H1 (cell line): ENCODE measurements at regions not wholly inside any gene's neighbourhood (a gene's known extent, or its start where the extent isn't known, plus 50 kb on each side); places are given as distances from the start of the nearest gene placed in this dataset.

ENCODE experiments used
- CHD1 ChIP-seq: IDR thresholded peaks from 2 replicates; pipeline ENCODE4 v1.6.1; 2012; ENCODE audit warnings: low read depth, low read length, improper control_type of control experiment
- EZH2 ChIP-seq: fragments of 200-600 bp; sonication (generic); IDR thresholded peaks from 2 replicates; pipeline ENCODE4 v1.7.1; 2012; ENCODE audit warnings: low read depth, mild to moderate bottlenecking, moderate library complexity, low read length, inconsistent platforms; ENCODE audit not compliant: severe bottlenecking
- MAFK ChIP-seq: IDR thresholded peaks from 2 replicates; pipeline ENCODE4 v1.6.1; 2012; ENCODE audit warnings: low read depth, mild to moderate bottlenecking, improper control_type of control experiment, low read length
- POLR2A ChIP-seq, 2 experiments: IDR thresholded peaks; 1 replicate in 1 of 2; 2 replicates in 1 of 2; pipeline ENCODE4 v1.6.1; 2011; ENCODE audit warnings: low read depth in 2 of 2, low read length in 2 of 2, mild to moderate bottlenecking in 2 of 2; ENCODE audit errors: control extremely low read depth in 1 of 2
- RFX5 ChIP-seq: IDR thresholded peaks from 2 replicates; pipeline ENCODE4 v1.6.1; 2011; ENCODE audit warnings: low read depth, low read length, improper control_type of control experiment, borderline replicate concordance
- SP2 ChIP-seq: IDR thresholded peaks from 2 replicates; pipeline ENCODE4 v1.6.1; 2012; ENCODE audit warnings: mild to moderate bottlenecking, low read length, inconsistent platforms
- USF2 ChIP-seq: IDR thresholded peaks from 2 replicates; pipeline ENCODE4 v1.6.1; 2011; ENCODE audit warnings: low read length, improper control_type of control experiment
- TF ChIP-seq, protein P1 (sequence below), 3 experiments: IDR thresholded peaks; 1 replicate in 2 of 3; 2 replicates in 1 of 3; pipeline versions ENCODE4 v1.5.1 to v1.6.1; 2011; ENCODE audit warnings: low read length in 3 of 3, mild to moderate bottlenecking in 3 of 3, inconsistent platforms in 2 of 3, low read depth in 1 of 3, moderate library complexity in 1 of 3; ENCODE audit not compliant: insufficient read depth in 1 of 3; ENCODE audit errors: control extremely low read depth in 1 of 3

GRCh38 chr18:71673498-71673897 is 870.6 kb downstream of the CBLN2 start:
- no peak for TF ChIP-seq POLR2A (IDR thresholded peaks at IDR 0.05; ENCODE audit: control extremely low read depth in 1 of 2, low read depth in 2 of 2, low read length in 2 of 2)
- TF ChIP-seq EZH2, result no peak
- TF ChIP-seq CHD1, result no peak
- TF ChIP-seq, protein P1, sequence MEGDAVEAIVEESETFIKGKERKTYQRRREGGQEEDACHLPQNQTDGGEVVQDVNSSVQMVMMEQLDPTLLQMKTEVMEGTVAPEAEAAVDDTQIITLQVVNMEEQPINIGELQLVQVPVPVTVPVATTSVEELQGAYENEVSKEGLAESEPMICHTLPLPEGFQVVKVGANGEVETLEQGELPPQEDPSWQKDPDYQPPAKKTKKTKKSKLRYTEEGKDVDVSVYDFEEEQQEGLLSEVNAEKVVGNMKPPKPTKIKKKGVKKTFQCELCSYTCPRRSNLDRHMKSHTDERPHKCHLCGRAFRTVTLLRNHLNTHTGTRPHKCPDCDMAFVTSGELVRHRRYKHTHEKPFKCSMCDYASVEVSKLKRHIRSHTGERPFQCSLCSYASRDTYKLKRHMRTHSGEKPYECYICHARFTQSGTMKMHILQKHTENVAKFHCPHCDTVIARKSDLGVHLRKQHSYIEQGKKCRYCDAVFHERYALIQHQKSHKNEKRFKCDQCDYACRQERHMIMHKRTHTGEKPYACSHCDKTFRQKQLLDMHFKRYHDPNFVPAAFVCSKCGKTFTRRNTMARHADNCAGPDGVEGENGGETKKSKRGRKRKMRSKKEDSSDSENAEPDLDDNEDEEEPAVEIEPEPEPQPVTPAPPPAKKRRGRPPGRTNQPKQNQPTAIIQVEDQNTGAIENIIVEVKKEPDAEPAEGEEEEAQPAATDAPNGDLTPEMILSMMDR (IDR thresholded peaks at IDR 0.05; ENCODE audit: control extremely low read depth in 1 of 3, insufficient read depth in 1 of 3, low read depth in 1 of 3, low read length in 3 of 3), result no peak
- TF ChIP-seq SP2, result no peak
- TF ChIP-seq MAFK, result no peak
- no peak for TF ChIP-seq USF2
- TF ChIP-seq RFX5, result no peak
